ENCODE measurements at regions not wholly inside any gene's neighbourhood (a gene's known extent, or its start where the extent isn't known, plus 50 kb on each side); places are given as distances from the start of the nearest gene placed in this dataset.
A peak's percentile ranks its signal among the peaks of the same experiment; 100 is the strongest.

DNA sequence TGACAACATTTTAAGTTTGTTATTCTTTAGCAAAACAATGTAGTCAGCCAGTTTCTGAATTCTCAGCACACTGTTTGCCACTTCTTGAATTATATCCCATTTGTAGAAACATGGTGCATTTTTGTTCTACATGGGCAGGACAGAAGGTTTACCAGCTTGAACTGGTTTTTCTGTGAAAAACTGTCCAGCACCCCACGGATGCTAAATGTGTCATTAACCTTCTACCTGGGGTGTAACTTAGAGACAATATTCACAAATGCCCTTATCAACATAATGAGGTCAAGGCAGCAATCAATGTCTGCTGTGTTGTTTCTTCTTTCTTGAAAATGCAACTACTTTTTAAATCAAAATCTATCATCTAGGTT, 702.6 kb downstream of the CENPC start:
- Histone ChIP-seq H3K4me1 (ENCODE audit: insufficient read depth, low read length, poor library complexity, severe bottlenecking) (peaks cover 13% of the 10 kb centered on the region), H3K36me3 (ENCODE audit: insufficient read depth, low read length, poor library complexity, severe bottlenecking) (no peaks in the 10 kb centered on the region), H3K9me3 (ENCODE audit: low read depth, low read length, poor library complexity, severe bottlenecking) (no peaks in the 10 kb centered on the region), H3K4me3 (ENCODE audit: low read depth, low read length, poor library complexity, severe bottlenecking) (no peak overlapping the region), H3K27me3 (replicated peaks; ENCODE audit: insufficient read depth, low read depth, low read length, poor library complexity) (no peaks in the 10 kb centered on the region), H3K27ac (ENCODE audit: low read depth, low read length, poor library complexity, severe bottlenecking) (no peak overlapping the region)
- CTCF ChIA-PET = no interaction called here
- intact Hi-C loops (cut with micrococcal nuclease; ENCODE audit: unreplicated experiment) = no loop called here
- no peak for DNase-seq (ENCODE audit: low spot score)
- TF ChIP-seq, protein P1, sequence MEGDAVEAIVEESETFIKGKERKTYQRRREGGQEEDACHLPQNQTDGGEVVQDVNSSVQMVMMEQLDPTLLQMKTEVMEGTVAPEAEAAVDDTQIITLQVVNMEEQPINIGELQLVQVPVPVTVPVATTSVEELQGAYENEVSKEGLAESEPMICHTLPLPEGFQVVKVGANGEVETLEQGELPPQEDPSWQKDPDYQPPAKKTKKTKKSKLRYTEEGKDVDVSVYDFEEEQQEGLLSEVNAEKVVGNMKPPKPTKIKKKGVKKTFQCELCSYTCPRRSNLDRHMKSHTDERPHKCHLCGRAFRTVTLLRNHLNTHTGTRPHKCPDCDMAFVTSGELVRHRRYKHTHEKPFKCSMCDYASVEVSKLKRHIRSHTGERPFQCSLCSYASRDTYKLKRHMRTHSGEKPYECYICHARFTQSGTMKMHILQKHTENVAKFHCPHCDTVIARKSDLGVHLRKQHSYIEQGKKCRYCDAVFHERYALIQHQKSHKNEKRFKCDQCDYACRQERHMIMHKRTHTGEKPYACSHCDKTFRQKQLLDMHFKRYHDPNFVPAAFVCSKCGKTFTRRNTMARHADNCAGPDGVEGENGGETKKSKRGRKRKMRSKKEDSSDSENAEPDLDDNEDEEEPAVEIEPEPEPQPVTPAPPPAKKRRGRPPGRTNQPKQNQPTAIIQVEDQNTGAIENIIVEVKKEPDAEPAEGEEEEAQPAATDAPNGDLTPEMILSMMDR (conservative IDR thresholded peaks at IDR 0.05; ENCODE audit: low read depth, low read length) = no peak
- TF ChIP-seq EZH2 (IDR thresholded peaks at IDR 0.05; ENCODE audit: borderline replicate concordance, low read depth, low read length, poor library complexity, severe bottlenecking) = no peak
- POLR2A ChIA-PET (ENCODE audit: low non-redundant PET) = no interaction called here
- BruUV-seq (replicated peaks) = no TSS peak

DNA sequence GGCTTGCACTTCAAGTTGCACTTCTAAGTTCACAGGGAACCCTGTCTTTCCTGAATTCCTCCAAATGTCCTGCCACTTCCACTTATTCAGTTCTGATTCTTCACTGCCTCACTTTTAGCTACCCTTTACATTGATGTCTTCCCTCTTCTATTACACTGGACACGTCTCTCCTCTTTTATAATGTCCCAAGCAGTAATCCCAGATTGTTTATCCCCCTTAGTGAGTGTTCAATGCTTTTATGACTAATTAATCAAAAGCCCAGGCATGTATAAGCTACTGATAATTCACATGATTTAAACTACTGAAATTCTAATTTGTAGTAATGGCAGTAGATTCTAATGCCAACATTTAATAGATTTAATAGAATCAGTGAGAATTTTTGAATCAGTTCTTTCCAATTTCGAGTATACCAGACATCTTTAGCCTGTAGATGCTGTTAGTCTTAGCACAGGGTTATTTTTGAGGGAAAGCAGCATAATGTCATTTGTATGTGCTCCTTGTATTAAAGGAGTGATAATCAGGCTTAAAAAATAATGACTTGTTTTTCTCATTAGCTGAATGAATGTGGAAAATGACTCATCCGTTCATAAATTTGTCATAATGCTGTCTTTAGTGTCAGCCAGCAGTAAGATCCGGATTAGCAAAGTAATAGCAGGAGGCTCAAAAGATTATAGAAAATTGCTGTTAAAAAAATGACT, 703.1 kb downstream of the CENPC start:
- Histone ChIP-seq H3K36me3 (ENCODE audit: insufficient read depth, low read length, poor library complexity, severe bottlenecking) (no peaks in the 10 kb centered on the region), H3K9me3 (ENCODE audit: low read depth, low read length, poor library complexity, severe bottlenecking) (no peaks in the 10 kb centered on the region), H3K4me3 (ENCODE audit: low read depth, low read length, poor library complexity, severe bottlenecking) (no peak overlapping the region), H3K4me1 (ENCODE audit: insufficient read depth, low read length, poor library complexity, severe bottlenecking) (peaks cover 13% of the 10 kb centered on the region), H3K27me3 (replicated peaks; ENCODE audit: insufficient read depth, low read depth, low read length, poor library complexity) (no peaks in the 10 kb centered on the region), H3K27ac (ENCODE audit: low read depth, low read length, poor library complexity, severe bottlenecking) (no peak overlapping the region)
- no TSS peak for BruUV-seq (replicated peaks)
- peak; percentile 20 for DNase-seq (ENCODE audit: low spot score)
- ChIA-PET CTCF (no interaction called here), POLR2A (ENCODE audit: low non-redundant PET) (no interaction called here)
- intact Hi-C loops (cut with micrococcal nuclease; ENCODE audit: unreplicated experiment) = no loop called here
- TF ChIP-seq, protein P1 (conservative IDR thresholded peaks at IDR 0.05; ENCODE audit: low read depth, low read length) = no peak
- no peak for TF ChIP-seq EZH2 (IDR thresholded peaks at IDR 0.05; ENCODE audit: borderline replicate concordance, low read depth, low read length, poor library complexity, severe bottlenecking)

DNA sequence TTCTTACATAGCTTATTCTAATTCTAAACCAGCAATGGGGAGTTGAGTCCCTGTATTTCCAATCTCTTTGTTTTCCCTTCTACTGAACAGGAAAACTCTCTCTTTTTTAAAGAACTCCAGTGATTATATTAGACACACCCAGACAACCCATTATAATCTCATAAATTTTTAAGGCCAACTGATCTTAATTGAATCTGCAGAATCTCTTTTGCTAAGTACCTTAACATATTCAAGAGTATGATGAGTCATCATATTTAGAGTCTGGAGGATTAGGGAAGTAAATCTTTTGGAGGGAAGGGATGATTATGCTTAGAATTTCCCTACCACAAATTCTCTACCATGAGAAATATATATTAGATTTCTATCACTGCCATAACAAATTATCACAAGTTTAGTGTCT, 705.1 kb downstream of the CENPC start:
- H3K27ac ChIP-seq (ENCODE audit: low read depth, low read length, poor library complexity, severe bottlenecking) = no peak overlapping the region
- H3K36me3 ChIP-seq (ENCODE audit: insufficient read depth, low read length, poor library complexity, severe bottlenecking) = no peaks in the 10 kb centered on the region
- intact Hi-C loops (cut with micrococcal nuclease; ENCODE audit: unreplicated experiment) = no loop called here
- no peaks in the 10 kb centered on the region for H3K9me3 ChIP-seq (ENCODE audit: low read depth, low read length, poor library complexity, severe bottlenecking)
- POLR2A ChIA-PET (ENCODE audit: low non-redundant PET) = interaction anchor here (0.6 kb wide), 1 partner anchor 31 kb away, joined by 4 read pairs; no protein-coding TSS in a partner anchor
- no peak overlapping the region for H3K4me3 ChIP-seq (ENCODE audit: low read depth, low read length, poor library complexity, severe bottlenecking)
- TF ChIP-seq, protein P1 (conservative IDR thresholded peaks at IDR 0.05; ENCODE audit: low read depth, low read length) = no peak
- TF ChIP-seq EZH2 (IDR thresholded peaks at IDR 0.05; ENCODE audit: borderline replicate concordance, low read depth, low read length, poor library complexity, severe bottlenecking) = no peak
- peaks cover 13% of the 10 kb centered on the region for H3K4me1 ChIP-seq (ENCODE audit: insufficient read depth, low read length, poor library complexity, severe bottlenecking)
- CTCF ChIA-PET = no interaction called here
- no peaks in the 10 kb centered on the region for H3K27me3 ChIP-seq (replicated peaks; ENCODE audit: insufficient read depth, low read depth, low read length, poor library complexity)
- peak; percentile 47 for DNase-seq (ENCODE audit: low spot score)
- BruUV-seq (replicated peaks) = no TSS peak
